M059J (cell line): ENCODE measurements at regions not wholly inside any gene's neighbourhood (a gene's known extent, or its start where the extent isn't known, plus 50 kb on each side); places are given as distances from the start of the nearest gene placed in this dataset.

ENCODE experiments used
- DNase-seq: peaks from one replicate; pipeline ENCODE4 v3.0.0-alpha.2; 2012; ENCODE audit warnings: low read depth

DNA sequence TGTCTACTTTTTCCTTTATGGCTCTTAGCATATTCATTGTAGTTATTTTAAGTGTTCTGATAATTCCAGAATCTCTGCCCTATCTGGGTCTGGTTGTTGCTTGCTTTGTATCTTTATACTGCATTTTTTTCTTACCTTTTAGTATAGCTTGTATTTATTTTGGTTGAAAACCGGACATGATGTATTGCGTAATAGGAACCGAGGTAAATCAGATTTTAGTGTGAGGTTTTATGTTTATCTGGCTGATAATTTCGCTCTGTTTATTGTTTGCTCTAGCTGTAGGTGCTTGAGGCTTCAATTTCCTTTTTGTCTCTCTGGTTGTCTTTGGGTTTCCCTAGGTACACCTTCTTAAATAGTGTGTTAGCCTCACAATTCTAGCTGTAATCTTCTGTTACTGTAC is 263.8 kb upstream of the LCORL start:
- DNase-seq = no peak

DNA sequence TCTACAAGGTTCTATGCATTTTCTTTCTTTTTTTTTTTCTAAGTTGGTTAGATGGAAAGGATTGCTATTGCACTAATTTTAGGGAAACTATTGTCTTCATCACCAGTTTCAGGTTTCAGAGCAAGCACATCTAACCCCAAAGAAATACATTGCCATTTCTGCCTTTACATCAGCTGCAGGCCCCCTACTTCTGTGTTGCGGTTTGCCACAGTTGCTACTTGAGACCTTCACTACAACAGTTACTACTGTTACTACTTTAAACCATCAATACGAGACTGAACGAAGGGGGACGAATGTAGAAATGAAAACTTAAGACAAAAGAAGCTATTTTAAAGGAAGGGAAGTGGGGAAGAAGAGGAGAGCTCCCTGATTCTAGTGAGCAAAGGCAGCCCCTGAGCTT is 256.7 kb upstream of the LCORL start:
- DNase-seq = no peak

DNA sequence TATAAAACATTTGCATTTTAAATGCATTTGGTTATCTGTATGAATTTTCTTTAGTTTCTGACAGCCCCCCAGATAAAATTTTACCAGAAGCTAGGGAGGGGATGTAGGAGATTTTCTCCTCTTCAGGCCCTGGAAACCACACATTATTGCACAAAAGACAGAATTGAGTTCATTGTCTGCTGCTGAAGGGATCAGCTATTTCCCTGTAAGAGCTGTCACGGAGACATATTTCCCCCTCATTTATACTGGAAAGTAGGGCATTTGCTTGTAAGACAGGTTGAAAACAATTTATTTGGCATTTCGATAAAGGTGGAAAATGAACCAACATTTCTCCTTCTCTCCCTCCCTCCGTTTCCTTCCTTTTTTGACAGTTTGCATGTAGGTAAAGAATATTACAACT is 241.3 kb upstream of the LCORL start:
- no peak for DNase-seq

DNA sequence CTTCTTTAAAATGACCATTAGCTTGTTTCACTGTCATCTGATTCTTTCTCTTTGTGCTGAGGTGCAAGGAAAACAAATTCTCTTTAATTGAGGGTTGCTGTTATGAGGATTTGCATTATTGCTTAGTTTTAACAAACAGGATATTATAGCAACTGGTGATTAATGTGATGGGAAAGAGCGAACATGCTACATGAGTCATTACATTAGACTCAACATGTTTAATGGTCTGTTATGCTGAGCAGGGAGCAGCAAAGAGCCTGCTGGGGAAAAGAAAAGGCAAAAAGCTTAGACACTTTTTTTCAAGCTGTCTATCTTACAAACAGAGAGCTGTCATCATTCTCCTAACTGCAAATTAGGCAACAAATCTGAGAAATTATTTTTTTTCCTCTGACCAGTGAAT is 230.5 kb upstream of the LCORL start:
- DNase-seq = no peak

DNA sequence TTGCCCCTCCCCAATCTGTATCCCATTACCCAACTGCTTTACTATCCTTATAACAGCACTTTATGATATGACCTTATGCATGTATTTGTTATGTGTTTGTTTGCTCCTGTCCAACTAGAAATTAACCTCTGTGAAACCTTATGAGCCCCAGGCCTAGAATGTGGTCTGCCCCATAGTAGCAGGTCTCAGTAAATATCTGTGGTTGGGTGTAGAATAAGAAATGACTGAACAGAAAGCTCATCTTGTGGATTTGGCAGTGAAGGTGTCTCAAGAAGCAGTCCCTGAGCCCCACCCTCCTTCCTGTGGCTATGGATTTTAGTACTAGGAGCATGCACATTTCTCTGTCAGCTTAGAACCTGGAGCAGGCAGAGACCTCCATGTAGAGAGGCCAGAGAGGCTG is 229.0 kb upstream of the LCORL start:
- no peak for DNase-seq

DNA sequence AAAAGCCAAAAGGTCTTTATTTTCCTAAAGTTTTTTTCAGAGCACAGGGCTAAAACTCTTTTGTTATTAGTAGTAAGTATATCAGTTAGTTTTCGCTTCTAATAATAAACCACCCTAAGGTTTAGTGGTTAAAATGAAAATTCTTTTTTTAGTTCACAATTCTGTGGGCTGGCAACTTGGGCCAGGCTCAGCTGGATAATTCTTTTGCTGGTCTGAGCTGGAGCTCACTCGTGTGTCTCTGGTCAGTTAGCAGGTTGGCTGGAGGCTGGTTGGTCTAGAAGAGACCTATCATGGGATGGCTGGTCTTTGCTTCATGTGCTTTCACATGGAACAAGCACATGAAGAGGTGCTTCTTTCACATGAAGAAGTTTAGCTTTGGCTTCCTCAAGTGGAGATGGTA is 227.1 kb upstream of the LCORL start:
- no peak for DNase-seq

DNA sequence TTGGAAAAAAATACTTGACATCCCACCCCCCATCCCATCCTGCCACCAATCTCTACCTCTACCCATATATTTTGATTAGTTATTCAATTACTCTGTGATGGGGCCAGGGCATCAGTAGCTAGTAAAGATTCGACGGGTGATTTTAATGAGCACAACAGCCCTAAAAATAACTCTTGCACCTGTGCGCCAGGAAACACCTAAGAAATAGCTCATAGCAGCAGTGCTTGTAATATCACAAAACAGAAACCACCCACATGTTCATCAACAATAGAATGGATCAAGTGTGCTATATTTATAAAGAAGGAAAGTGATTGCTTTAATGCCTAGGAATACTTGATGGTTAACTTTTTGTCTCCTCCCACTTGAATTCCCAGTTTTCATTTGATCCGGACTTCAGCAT is 225.6 kb upstream of the LCORL start:
- no peak for DNase-seq

DNA sequence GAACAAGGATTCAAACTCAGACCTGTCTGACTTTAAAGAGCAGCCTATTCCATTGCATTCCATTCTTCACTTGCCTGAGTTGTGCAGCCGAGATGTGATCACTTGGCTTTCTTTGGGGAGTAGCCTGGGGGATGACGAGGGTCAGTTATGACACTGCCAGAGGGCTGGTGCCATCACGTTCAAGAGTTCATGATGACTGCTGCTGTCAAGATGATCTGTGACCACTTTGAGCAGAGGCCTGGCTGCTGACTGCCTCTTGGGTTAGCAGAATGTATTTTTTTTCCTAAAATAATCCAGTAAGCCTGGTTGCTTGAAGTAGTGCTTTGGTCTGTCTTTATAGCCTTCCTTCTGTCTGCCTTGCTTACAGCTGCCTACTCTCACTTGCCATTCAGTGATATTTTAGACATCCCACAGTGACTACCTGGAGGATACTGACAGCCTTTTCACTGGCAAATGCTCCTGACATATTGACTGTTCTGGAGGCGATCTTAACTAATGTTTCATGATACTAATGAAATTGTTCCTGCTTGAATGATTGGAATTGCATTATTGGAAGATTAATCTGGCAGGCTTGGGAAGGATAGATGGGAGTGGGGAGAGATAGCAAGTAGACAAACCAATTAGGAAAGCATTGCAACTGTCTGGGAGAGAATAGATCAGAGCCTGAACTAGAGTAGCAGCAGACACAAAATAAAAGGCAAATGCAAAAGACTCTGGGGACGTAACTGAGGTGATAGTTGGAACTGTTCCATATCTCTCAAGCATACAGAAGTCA is 221.6 kb upstream of the LCORL start:
- no peak for DNase-seq

DNA sequence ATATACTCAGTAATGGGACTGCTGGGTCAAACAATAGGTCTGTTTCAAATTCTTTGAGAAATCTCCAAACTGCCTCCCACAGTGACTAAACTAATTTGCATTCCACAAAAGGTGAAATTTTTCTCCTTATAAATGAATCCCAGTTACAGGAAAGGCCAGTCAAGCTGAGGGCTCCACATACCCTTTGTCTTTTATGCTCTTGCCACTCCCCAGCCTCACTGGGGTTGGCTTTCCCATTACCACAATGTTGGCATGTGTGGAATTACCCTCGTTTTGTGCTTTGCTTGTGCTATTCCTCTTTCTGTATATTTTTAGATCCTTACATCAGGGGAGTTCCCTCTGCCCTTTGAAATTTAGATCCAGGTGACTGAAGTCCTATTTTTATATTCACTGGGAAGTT is 220.2 kb upstream of the LCORL start:
- no peak for DNase-seq

DNA sequence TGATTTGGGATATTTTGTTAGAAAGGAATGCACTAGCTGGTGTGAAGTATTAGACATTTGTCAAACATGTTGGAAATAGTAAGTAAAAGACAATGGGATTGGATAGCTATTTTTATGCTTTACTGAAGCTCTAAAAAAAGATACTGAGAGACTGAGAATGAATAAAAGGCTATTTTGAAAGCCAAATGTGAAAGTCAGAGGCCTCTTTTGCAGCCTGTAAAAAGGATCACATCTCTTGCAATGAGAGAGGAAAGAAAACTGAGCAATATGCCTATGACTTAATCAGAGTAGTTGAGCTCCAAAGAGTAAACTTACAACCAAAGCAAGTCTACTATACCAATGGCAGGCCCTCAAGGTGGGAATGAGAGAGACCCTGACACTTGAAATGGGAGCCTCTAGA is 212.6 kb upstream of the LCORL start:
- no peak for DNase-seq

DNA sequence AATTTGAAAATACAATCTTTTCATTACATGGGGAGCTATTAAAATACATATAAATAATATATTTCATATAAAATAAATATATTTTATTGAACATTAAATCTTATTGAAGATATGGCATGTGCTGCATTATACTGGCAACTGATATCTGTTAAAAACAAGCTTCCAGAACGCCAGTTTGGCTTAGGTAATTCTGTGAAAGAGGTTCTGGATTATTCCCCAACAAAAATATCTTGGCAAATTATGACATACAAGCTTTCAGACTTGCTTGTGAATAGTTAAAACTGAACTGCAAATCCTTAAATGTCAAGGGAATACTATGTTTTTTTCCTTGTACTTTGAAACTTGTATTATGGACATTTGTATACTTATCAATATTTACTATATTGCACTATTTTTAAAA is 210.2 kb upstream of the LCORL start:
- DNase-seq = no peak

DNA sequence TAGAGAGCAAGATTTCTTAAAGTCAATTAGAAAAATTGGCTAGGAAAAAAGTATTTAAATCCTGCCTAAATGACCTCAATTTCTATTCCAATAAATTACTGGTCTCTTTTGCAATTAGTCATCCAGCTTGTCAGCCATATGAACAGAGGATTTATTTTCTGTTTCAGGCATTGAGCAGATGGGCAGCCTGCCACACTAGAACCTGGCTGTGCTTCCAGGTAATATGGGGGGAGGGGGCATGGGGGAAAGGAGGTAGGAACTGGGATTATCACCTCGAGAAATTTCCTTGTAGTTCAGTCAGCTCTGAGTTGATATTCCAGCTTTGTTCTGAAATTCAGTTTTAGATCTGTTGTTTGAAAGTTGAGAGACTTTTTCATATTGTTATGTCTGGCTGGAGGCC is 206.3 kb upstream of the LCORL start:
- DNase-seq = no peak

DNA sequence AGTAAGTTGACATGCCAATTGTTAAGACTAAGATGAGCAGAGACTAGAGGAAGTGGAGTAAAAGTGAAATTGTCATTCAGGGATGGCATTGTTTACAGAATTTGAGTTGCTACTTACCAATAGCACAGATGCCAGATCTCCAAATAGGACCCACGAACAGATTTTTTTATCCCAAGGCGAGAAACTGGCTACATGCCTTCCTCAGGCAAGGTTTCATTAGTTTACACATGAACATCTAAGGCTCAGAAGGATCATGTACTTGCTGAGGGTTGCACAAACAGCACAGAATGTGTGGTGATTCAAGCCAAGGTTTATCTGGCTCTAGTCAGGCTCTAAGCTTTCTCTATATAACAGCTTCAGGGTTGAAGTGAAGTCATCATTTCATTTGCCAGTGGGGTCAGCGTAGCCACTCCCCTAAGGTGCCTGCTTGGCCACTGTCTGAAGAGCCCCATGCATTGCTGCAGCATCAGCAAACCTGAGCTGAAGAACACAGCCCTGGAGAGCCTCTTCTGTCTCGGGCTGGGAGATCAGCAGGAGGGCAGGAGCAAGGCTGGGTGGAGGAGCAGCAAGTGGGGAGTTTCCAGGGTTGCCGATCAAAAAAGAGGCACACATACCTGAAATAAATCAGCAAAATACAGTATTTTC is 193.0 kb upstream of the LCORL start:
- no peak for DNase-seq

DNA sequence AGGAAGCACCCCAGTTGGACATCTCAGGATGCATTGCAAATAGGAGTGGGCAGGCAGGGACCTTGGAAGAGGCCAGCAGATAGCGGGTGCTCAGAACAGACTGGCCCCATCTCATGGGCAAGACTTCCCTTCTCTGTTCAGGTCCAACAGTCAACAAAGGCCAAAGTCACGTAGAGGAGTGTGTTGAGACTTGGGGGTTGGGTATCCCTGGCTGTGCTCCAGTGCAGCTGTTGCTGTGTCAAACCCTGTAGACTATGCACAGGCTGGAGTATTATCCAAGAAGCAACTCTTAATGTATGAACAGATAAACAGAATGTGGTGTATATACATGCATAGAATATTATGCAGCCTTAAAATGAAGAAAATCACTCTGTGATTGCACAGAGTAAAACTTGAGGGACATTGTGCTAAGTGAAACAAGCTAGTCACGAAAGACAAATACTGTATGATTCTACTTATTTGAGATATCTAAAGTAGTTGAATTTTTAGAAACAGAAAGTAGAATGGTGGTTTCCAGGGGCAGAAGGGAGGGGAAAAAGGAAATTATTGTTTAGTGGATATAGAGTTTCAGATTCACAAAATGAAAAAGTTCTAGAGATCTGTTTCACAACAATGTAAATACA is 192.1 kb upstream of the LCORL start:
- DNase-seq = no peak

DNA sequence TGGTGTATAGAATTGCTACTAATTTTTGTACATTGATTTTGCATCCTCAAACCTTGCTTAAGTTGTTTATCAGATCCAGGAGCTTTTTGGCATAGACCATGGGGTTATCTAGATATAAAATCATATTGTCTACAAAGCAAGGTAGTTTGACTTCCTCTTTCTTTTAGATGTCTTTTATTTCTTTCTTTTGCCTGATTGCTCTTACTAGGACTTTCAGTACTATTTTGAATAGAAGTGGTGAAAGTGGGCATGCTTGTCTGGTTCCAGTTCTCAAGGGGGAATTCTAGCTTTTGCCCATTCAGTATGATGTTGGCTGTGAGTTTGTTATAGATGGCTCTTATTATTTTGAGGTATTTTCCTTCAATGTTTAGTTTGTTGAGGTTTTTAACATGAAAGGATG is 187.9 kb upstream of the LCORL start:
- DNase-seq = no peak

DNA sequence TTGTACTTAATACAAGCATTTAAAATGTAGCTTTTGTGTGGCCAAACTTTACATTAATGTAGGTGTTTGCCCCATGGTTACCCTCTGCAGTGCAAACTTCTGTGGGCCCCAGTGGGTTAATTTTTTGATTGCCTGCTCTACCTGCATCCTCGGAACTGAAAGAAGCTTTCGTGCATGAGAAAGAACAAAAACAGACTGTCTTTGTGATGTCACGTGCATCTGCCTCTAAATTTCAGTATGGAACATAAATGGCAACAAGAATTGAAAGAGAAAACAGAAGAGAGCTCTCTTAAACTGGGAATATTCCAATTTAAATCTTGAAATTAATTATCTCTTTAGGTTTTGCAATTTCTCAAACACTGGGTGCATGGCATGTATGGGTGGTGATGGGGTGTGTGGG is 182.4 kb upstream of the LCORL start:
- no peak for DNase-seq

DNA sequence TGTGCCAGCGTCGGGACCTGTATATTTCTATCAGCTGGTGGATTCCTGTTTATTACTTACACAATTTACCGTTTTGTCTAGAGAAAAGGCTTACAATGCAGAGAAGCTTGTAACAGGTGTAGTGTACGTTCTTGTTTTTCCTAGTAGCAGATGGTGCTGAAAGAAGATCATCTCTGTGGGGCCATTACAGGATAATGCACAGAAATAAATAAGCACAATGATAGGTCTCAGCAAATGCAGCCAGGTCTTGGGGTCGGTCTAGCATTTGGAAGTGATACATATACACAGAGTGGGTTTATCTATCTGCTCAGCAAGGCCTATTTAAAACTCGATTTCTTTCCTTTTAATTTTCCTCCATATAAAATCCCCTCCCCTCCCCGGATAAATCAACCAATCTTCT is 180.9 kb upstream of the LCORL start:
- no peak for DNase-seq

DNA sequence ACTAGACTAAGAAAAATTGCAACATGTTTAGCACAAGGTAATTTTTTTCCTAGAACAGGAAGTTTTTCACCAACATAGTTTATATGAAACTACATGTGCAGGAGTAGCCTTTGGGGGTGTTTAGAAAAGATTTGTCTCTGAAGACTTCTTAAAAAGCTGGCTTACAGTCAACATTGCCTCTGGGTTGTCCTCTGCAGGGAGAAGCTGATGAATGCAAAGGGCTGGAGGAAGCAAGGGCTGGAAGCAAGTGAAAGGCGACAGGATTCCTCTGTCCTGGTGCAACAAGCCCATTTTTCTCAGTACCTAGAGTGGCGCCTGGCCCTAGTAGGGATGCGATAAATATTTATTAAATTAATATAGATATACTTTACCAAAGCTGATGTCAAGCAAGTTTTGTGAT is 180.3 kb upstream of the LCORL start:
- DNase-seq = no peak

DNA sequence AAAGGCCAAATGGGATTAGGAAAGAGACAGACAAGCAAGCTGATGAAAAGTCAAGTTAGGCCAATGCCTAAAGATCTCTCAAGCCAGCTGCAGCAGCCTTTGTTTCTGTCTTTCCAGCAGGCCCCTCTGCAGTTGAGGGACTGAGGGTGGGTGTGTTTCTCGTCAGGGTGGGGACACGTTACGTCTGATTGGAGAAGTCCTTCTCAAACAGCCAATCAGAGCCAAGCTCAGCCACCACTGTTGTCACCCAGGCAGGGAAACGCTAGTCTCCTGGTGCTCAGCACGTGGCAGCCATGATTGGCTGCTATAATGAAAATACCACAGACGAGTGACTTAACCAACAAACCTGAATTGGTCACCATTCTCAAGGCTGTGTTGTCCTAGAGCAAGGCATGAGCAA is 177.1 kb upstream of the LCORL start:
- DNase-seq = no peak

DNA sequence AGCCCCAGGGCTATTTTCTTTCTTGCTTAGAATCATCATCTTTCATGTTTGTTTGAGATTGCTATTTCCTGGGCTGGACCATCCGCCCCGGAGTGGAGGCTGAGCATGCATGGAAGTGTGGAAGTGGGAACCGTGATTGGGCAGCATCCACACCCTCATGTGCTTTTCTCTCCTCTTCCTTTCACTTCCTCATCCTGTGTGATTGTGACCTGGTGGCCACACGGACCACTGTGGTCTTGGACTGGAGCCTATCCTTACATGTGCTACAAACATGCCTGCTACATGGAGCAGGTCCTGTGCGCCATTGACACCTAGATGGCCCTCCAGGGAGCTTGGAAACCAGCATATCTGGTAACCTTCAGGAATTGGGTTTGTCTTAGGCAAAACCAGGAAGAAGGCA is 175.9 kb upstream of the LCORL start:
- no peak for DNase-seq

DNA sequence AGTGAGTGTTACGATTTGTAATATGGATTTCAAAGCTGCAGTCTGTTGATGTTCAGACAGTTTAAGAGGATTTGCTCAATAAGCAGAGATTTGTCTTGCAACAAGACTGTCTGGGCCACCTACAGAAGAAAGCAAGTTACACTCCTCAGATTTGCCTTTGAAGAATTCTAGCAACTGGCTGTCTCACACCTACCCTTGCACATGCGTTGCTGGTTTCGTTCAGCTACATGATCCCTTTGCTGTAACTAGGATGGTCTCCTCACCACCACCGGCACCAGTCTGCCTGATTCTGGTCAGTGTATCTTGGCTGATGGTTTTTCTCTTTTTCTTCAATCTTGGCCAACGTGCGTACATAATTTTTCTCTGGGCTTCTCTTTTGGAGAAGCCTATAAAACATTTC is 172.7 kb upstream of the LCORL start:
- DNase-seq = no peak

DNA sequence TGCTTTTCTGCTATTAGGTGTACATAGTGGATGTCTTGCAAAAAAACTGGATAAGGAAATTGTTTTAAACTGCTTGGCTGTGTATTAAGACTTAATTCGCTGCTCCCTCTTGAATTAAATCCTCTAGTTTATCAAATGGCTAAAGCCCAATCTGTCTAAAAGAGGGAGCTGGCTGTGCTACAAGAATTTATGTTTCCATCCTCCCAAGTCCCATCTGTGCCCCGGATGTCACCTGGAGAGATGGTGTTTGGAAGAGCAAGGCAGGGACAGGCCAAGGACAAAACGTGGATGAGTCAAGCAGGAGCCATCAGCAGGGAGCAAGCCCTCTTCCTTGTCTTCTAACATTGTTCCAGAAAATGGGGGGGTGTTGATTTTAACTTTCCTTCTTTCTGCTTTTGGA is 171.3 kb upstream of the LCORL start:
- DNase-seq = no peak

DNA sequence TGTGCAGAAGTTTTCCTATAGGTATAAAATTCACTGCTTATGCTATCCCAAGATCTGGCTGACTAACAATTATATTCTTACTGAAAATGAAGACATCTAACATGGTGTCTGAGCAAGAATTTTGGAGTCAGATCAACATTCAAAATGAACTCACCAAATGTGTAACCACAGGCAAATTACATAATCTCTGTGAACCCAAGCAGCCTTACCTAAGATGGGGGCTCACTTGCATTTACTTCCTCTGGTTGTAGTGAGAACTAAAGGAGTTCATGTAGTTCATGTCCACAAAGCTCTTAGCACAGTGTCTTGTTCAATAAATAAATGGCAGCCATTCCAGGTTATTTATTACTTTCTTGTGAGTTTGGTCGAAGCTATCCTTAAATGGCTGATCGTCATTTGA is 163.9 kb upstream of the LCORL start:
- DNase-seq = no peak

DNA sequence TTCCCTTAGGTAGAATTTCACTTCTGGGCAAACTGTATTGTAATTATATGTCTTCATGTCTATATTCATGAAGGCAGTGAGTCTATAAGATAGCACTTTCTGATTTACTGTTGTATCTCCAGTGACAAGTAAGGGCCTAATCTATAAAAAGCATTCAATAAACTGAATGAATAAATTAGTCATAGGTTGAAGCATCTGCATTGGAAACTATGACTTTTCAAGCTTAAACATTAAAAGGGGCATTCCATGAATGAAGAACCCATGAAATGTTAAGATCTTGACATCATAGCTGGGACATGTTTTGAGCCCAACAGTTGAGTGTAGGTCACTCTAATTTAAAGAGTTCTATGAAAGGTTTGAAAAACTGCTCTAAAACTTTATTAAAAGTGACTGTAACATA is 159.3 kb upstream of the LCORL start:
- DNase-seq = no peak
